H7 (cell line): ENCODE measurements at regions not wholly inside any gene's neighbourhood (a gene's known extent, or its start where the extent isn't known, plus 50 kb on each side); places are given as distances from the start of the nearest gene placed in this dataset.
"Not testable (repeated sequence)": the region's sequence is repeated elsewhere in the genome, so short reads cannot be mapped to it uniquely, and the experiment has no call there.

ENCODE experiments used
- DNase-seq: peaks from one replicate; pipeline ENCODE4 v3.0.0; 2012
- H3K27me3 ChIP-seq: 2 replicates; pipeline ENCODE4 v1.6.0; 2011; ENCODE audit warnings: mild to moderate bottlenecking, low read length; ENCODE audit not compliant: control insufficient read depth, insufficient read depth
- H3K36me3 ChIP-seq: replicated peaks from 2 replicates; pipeline ENCODE4 v1.5.1; 2011; ENCODE audit warnings: low read length; ENCODE audit not compliant: control insufficient read depth, insufficient read depth
- H3K4me3 ChIP-seq: 2 replicates; pipeline ENCODE4 v1.5.1; 2011; ENCODE audit warnings: low read depth, mild to moderate bottlenecking, control low read depth, low read length, moderate library complexity; ENCODE audit not compliant: insufficient read depth

GRCh38 chr11:134663506-134664313, 251.7 kb upstream of the B3GAT1 start:
- H3K4me3 ChIP-seq = no peak overlapping the region
- DNase-seq = peak; percentile 16
- H3K27me3 ChIP-seq = no peaks in the 10 kb centered on the region
- no peaks in the 10 kb centered on the region for H3K36me3 ChIP-seq

GRCh38 chr11:134662629-134663360, 250.8 kb upstream of the B3GAT1 start:
- DNase-seq = peak; percentile 14
- Histone ChIP-seq H3K36me3 (no peaks in the 10 kb centered on the region), H3K4me3 (no peak overlapping the region), H3K27me3 (no peaks in the 10 kb centered on the region)

- H3K36me3 ChIP-seq = no peaks in the 10 kb centered on the region
- H3K4me3 ChIP-seq = no peak overlapping the region
- H3K27me3 ChIP-seq = no peaks in the 10 kb centered on the region
- no peak for DNase-seq
Observed at GRCh38 chr11:134661660-134662059, 249.6 kb upstream of the B3GAT1 start.

GRCh38 chr11:134660416-134660815, 248.4 kb upstream of the B3GAT1 start:
- H3K36me3 ChIP-seq = no peaks in the 10 kb centered on the region
- H3K4me3 ChIP-seq = no peak overlapping the region
- DNase-seq = peak; percentile 9
- no peaks in the 10 kb centered on the region for H3K27me3 ChIP-seq

GRCh38 chr11:134659882-134660281, 247.8 kb upstream of the B3GAT1 start:
- DNase-seq = no peak
- no peak overlapping the region for H3K4me3 ChIP-seq
- H3K36me3 ChIP-seq = no peaks in the 10 kb centered on the region
- no peaks in the 10 kb centered on the region for H3K27me3 ChIP-seq

- Histone ChIP-seq H3K36me3 (no peaks in the 10 kb centered on the region), H3K4me3 (no peak overlapping the region), H3K27me3 (no peaks in the 10 kb centered on the region)
- no peak for DNase-seq
Observed at GRCh38 chr11:134658481-134659225, 246.6 kb upstream of the B3GAT1 start.

GRCh38 chr11:134657631-134658030, 245.6 kb upstream of the B3GAT1 start:
- H3K4me3 ChIP-seq = no peak overlapping the region
- no peaks in the 10 kb centered on the region for H3K36me3 ChIP-seq
- no peaks in the 10 kb centered on the region for H3K27me3 ChIP-seq
- DNase-seq = no peak

- no peaks in the 10 kb centered on the region for H3K27me3 ChIP-seq
- H3K4me3 ChIP-seq = no peak overlapping the region
- DNase-seq = no peak
- H3K36me3 ChIP-seq = no peaks in the 10 kb centered on the region
Observed at GRCh38 chr11:134656861-134657540, 245.0 kb upstream of the B3GAT1 start.

GRCh38 chr11:134656086-134656840, 244.2 kb upstream of the B3GAT1 start:
- H3K36me3 ChIP-seq, DNase-seq, H3K27me3 ChIP-seq, H3K4me3 ChIP-seq: not testable (repeated sequence)

GRCh38 chr11:134655189-134655989, 243.3 kb upstream of the B3GAT1 start:
- no peak overlapping the region for H3K4me3 ChIP-seq
- no peak for DNase-seq
- H3K36me3 ChIP-seq = no peaks in the 10 kb centered on the region

GRCh38 chr11:134654161-134654915, 242.3 kb upstream of the B3GAT1 start:
- no peaks in the 10 kb centered on the region for H3K27me3 ChIP-seq
- no peak for DNase-seq

More at GRCh38 chr11:134655189-134655989, 243.3 kb upstream of the B3GAT1 start:
- no peaks in the 10 kb centered on the region for H3K27me3 ChIP-seq

GRCh38 chr11:134652586-134653255, 240.7 kb upstream of the B3GAT1 start:
- DNase-seq = no peak
- H3K36me3 ChIP-seq = no peaks in the 10 kb centered on the region
- no peaks in the 10 kb centered on the region for H3K27me3 ChIP-seq
- H3K4me3 ChIP-seq = no peak overlapping the region

More at GRCh38 chr11:134654161-134654915, 242.3 kb upstream of the B3GAT1 start:
- Histone ChIP-seq H3K4me3 (no peak overlapping the region), H3K36me3 (no peaks in the 10 kb centered on the region)
